ENCODE measurements at regions not wholly inside any gene's neighbourhood (a gene's known extent, or its start where the extent isn't known, plus 50 kb on each side); places are given as distances from the start of the nearest gene placed in this dataset.
A peak's percentile ranks its signal among the peaks of the same experiment; 100 is the strongest.

- TF ChIP-seq ZNF425 (CRISPR knock-in tag; conservative IDR thresholded peaks at IDR 0.05): no peak
- TF ChIP-seq NR3C1 (CRISPR knock-in tag; conservative IDR thresholded peaks at IDR 0.05; ENCODE audit: low read depth): no peak
- TF ChIP-seq PREB (CRISPR knock-in tag; IDR thresholded peaks at IDR 0.05; ENCODE audit: borderline replicate concordance): no peak
- TF ChIP-seq, protein P1, sequence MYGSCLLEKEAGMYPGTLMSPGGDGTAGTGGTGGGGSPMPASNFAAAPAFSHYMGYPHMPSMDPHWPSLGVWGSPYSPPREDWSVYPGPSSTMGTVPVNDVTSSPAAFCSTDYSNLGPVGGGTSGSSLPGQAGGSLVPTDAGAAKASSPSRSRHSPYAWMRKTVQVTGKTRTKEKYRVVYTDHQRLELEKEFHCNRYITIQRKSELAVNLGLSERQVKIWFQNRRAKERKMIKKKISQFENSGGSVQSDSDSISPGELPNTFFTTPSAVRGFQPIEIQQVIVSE (CRISPR knock-in tag; IDR thresholded peaks at IDR 0.05; ENCODE audit: borderline replicate concordance): no peak
- TF ChIP-seq ELF4 (CRISPR knock-in tag; IDR thresholded peaks at IDR 0.05; ENCODE audit: low read depth): no peak
- TF ChIP-seq TP53 (CRISPR knock-in tag; IDR thresholded peaks at IDR 0.05): no peak
- no peak for TF ChIP-seq SMAD4 (CRISPR knock-in tag; IDR thresholded peaks at IDR 0.05)
- TF ChIP-seq, protein P2, sequence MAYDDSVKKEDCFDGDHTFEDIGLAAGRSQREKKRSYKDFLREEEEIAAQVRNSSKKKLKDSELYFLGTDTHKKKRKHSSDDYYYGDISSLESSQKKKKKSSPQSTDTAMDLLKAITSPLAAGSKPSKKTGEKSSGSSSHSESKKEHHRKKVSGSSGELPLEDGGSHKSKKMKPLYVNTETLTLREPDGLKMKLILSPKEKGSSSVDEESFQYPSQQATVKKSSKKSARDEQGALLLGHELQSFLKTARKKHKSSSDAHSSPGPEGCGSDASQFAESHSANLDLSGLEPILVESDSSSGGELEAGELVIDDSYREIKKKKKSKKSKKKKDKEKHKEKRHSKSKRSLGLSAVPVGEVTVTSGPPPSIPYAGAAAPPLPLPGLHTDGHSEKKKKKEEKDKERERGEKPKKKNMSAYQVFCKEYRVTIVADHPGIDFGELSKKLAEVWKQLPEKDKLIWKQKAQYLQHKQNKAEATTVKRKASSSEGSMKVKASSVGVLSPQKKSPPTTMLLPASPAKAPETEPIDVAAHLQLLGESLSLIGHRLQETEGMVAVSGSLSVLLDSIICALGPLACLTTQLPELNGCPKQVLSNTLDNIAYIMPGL (CRISPR knock-in tag; IDR thresholded peaks at IDR 0.05): no peak
- no peak for DNase-seq (ENCODE audit: low spot score)
- Mint-ChIP-seq H3K36me3 (no peaks in the 10 kb centered on the region), H3K27me3 (ENCODE audit: low read depth) (no peaks in the 10 kb centered on the region), H3K27ac (peak overlapping the region; percentile 17; the same call in 1 of the 2 replicates), H3K4me1 (peaks cover 43% of the 10 kb centered on the region), H3K4me3 (peak overlapping the region; percentile 17; the same call in 1 of the 2 replicates), H3K9me3 (no peaks in the 10 kb centered on the region)
- ATAC-seq: no peak
- POLR2A ChIA-PET: no interaction called here
- CTCF ChIA-PET: interaction anchor here (1.2 kb wide), 1 partner anchor 29 kb away, joined by 3 read pairs; no protein-coding TSS in a partner anchor
Measured at GRCh38 chr12:24281341-24281740, 331.9 kb upstream of the SOX5 start.

GRCh38 chr12:24280056-24280842 lies 330.8 kb upstream of the SOX5 start:
- peaks cover 43% of the 10 kb centered on the region for H3K4me1 Mint-ChIP-seq
- POLR2A ChIA-PET: no interaction called here
- H3K27me3 Mint-ChIP-seq (ENCODE audit: low read depth): no peaks in the 10 kb centered on the region
- no peaks in the 10 kb centered on the region for H3K9me3 Mint-ChIP-seq
- no peaks in the 10 kb centered on the region for H3K36me3 Mint-ChIP-seq
- DNase-seq (ENCODE audit: low spot score): no peak
- no peak overlapping the region for H3K4me3 Mint-ChIP-seq
- ATAC-seq: no peak
- peak overlapping the region; percentile 25; the same call in 1 of the 2 replicates for H3K27ac Mint-ChIP-seq
- CTCF ChIA-PET: no interaction called here
- no peak for TF ChIP-seq SOX15 (CRISPR knock-in tag; IDR thresholded peaks at IDR 0.05)
- TF ChIP-seq, protein P3, sequence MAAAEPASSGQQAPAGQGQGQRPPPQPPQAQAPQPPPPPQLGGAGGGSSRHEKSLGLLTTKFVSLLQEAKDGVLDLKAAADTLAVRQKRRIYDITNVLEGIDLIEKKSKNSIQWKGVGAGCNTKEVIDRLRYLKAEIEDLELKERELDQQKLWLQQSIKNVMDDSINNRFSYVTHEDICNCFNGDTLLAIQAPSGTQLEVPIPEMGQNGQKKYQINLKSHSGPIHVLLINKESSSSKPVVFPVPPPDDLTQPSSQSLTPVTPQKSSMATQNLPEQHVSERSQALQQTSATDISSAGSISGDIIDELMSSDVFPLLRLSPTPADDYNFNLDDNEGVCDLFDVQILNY (CRISPR knock-in tag; IDR thresholded peaks at IDR 0.05): no peak
- TF ChIP-seq, protein P4, sequence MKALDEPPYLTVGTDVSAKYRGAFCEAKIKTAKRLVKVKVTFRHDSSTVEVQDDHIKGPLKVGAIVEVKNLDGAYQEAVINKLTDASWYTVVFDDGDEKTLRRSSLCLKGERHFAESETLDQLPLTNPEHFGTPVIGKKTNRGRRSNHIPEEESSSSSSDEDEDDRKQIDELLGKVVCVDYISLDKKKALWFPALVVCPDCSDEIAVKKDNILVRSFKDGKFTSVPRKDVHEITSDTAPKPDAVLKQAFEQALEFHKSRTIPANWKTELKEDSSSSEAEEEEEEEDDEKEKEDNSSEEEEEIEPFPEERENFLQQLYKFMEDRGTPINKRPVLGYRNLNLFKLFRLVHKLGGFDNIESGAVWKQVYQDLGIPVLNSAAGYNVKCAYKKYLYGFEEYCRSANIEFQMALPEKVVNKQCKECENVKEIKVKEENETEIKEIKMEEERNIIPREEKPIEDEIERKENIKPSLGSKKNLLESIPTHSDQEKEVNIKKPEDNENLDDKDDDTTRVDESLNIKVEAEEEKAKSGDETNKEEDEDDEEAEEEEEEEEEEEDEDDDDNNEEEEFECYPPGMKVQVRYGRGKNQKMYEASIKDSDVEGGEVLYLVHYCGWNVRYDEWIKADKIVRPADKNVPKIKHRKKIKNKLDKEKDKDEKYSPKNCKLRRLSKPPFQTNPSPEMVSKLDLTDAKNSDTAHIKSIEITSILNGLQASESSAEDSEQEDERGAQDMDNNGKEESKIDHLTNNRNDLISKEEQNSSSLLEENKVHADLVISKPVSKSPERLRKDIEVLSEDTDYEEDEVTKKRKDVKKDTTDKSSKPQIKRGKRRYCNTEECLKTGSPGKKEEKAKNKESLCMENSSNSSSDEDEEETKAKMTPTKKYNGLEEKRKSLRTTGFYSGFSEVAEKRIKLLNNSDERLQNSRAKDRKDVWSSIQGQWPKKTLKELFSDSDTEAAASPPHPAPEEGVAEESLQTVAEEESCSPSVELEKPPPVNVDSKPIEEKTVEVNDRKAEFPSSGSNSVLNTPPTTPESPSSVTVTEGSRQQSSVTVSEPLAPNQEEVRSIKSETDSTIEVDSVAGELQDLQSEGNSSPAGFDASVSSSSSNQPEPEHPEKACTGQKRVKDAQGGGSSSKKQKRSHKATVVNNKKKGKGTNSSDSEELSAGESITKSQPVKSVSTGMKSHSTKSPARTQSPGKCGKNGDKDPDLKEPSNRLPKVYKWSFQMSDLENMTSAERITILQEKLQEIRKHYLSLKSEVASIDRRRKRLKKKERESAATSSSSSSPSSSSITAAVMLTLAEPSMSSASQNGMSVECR (CRISPR knock-in tag; IDR thresholded peaks at IDR 0.05; ENCODE audit: borderline replicate concordance): no peak
- TF ChIP-seq E2F1 (CRISPR knock-in tag; IDR thresholded peaks at IDR 0.05): no peak
- TF ChIP-seq FOXK1 (CRISPR knock-in tag; IDR thresholded peaks at IDR 0.05): no peak
- TF ChIP-seq TEAD4 (CRISPR knock-in tag; IDR thresholded peaks at IDR 0.05): no peak
- no peak for TF ChIP-seq ZNF263 (CRISPR knock-in tag; IDR thresholded peaks at IDR 0.05; ENCODE audit: low read depth)
- TF ChIP-seq ZNF121 (CRISPR knock-in tag; IDR thresholded peaks at IDR 0.05): no peak
- TF ChIP-seq, protein P5, sequence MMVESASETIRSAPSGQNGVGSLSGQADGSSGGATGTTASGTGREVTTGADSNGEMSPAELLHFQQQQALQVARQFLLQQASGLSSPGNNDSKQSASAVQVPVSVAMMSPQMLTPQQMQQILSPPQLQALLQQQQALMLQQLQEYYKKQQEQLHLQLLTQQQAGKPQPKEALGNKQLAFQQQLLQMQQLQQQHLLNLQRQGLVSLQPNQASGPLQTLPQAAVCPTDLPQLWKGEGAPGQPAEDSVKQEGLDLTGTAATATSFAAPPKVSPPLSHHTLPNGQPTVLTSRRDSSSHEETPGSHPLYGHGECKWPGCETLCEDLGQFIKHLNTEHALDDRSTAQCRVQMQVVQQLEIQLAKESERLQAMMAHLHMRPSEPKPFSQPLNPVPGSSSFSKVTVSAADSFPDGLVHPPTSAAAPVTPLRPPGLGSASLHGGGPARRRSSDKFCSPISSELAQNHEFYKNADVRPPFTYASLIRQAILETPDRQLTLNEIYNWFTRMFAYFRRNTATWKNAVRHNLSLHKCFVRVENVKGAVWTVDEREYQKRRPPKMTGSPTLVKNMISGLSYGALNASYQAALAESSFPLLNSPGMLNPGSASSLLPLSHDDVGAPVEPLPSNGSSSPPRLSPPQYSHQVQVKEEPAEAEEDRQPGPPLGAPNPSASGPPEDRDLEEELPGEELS (CRISPR knock-in tag; IDR thresholded peaks at IDR 0.05): no peak
- no peak for TF ChIP-seq TCF7 (CRISPR knock-in tag; IDR thresholded peaks at IDR 0.05; ENCODE audit: low read depth)
- TF ChIP-seq NFYB (CRISPR knock-in tag; conservative IDR thresholded peaks at IDR 0.05; ENCODE audit: low read depth): no peak

All from WTC11 (cell line).